Central memory CD8-positive, alpha-beta T cell (primary cell): ENCODE measurements at regions not wholly inside any gene's neighbourhood (a gene's known extent, or its start where the extent isn't known, plus 50 kb on each side); places are given as distances from the start of the nearest gene placed in this dataset.

Experiments
- ATAC-seq: fragments of 150-1000 bp; cut with Tn5 transposase; replicated peaks from 2 replicates; pipeline ENCODE4 v1.10.0; 2022; ENCODE audit warnings: mild to moderate bottlenecking, moderate FRiP score, moderate number of reproducible peaks; ENCODE audit not compliant: poor library complexity, severe bottlenecking; ENCODE audit errors: extremely low read depth
- DNase-seq, 2 donors: peaks; one replicate each; pipeline ENCODE4 v3.0.0; 2021; ENCODE audit warnings: low spot score in 2 of 2
- H3K27ac Mint-ChIP-seq: one replicate; pipeline ENCODE4 v1.8.0; 2022; ENCODE audit warnings: low read depth, mild to moderate bottlenecking, moderate library complexity, mixed read lengths
- H3K27me3 Mint-ChIP-seq: one replicate; pipeline ENCODE4 v1.8.0; 2022; ENCODE audit warnings: mixed read lengths
- H3K36me3 Mint-ChIP-seq: one replicate; pipeline ENCODE4 v1.8.0; 2022; ENCODE audit warnings: mild to moderate bottlenecking, moderate library complexity, mixed read lengths; ENCODE audit not compliant: insufficient read depth
- H3K4me1 Mint-ChIP-seq: one replicate; pipeline ENCODE4 v1.8.0; 2022; ENCODE audit warnings: mixed read lengths
- H3K4me3 Mint-ChIP-seq: one replicate; pipeline ENCODE4 v1.8.0; 2022; ENCODE audit warnings: mild to moderate bottlenecking, moderate library complexity, mixed read lengths
- H3K9me3 Mint-ChIP-seq: one replicate; pipeline ENCODE4 v1.8.0; 2022; ENCODE audit warnings: mixed read lengths

GRCh38 chr7:131238347-131238931, 89.2 kb upstream of the MKLN1 start:
- H3K9me3 Mint-ChIP-seq = no peaks in the 10 kb centered on the region
- ATAC-seq (peak; percentile 47), DNase-seq (no peak)
- peaks cover 39% of the 10 kb centered on the region for H3K4me1 Mint-ChIP-seq
- H3K36me3 Mint-ChIP-seq = peaks cover 11% of the 10 kb centered on the region
- peak overlapping the region; percentile 97 for H3K27ac Mint-ChIP-seq
- no peaks in the 10 kb centered on the region for H3K27me3 Mint-ChIP-seq
- H3K4me3 Mint-ChIP-seq = no peak overlapping the region

- H3K4me3 Mint-ChIP-seq = no peak overlapping the region
- ATAC-seq = no peak
- H3K4me1 Mint-ChIP-seq = peaks cover 19% of the 10 kb centered on the region
- no peaks in the 10 kb centered on the region for H3K9me3 Mint-ChIP-seq
- DNase-seq = no peak
- no peaks in the 10 kb centered on the region for H3K27me3 Mint-ChIP-seq
- H3K36me3 Mint-ChIP-seq = no peaks in the 10 kb centered on the region
- H3K27ac Mint-ChIP-seq = no peak overlapping the region
These were observed 86.3 kb upstream of the MKLN1 start for GRCh38 chr7:131241386-131241785.

GRCh38 chr7:131242123-131242650, 85.5 kb upstream of the MKLN1 start:
- no peaks in the 10 kb centered on the region for H3K27me3 Mint-ChIP-seq
- H3K36me3 Mint-ChIP-seq = no peaks in the 10 kb centered on the region
- H3K27ac Mint-ChIP-seq = no peak overlapping the region
- H3K4me1 Mint-ChIP-seq = peaks cover 14% of the 10 kb centered on the region
- DNase-seq (no peak), ATAC-seq (no peak)
- no peaks in the 10 kb centered on the region for H3K9me3 Mint-ChIP-seq
- H3K4me3 Mint-ChIP-seq = no peak overlapping the region

- ATAC-seq (no peak), DNase-seq (no peak)
- H3K27ac Mint-ChIP-seq = no peak overlapping the region
- no peaks in the 10 kb centered on the region for H3K4me1 Mint-ChIP-seq
- peaks cover 10% of the 10 kb centered on the region for H3K27me3 Mint-ChIP-seq
- no peaks in the 10 kb centered on the region for H3K36me3 Mint-ChIP-seq
- H3K4me3 Mint-ChIP-seq = no peak overlapping the region
- no peaks in the 10 kb centered on the region for H3K9me3 Mint-ChIP-seq
These were observed 83.3 kb upstream of the MKLN1 start for GRCh38 chr7:131244259-131244852.

- Mint-ChIP-seq H3K9me3 (peaks cover 4% of the 10 kb centered on the region), H3K27me3 (peaks cover 26% of the 10 kb centered on the region), H3K4me3 (no peak overlapping the region), H3K4me1 (no peaks in the 10 kb centered on the region), H3K27ac (no peak overlapping the region), H3K36me3 (peaks cover 1% of the 10 kb centered on the region)
- DNase-seq (no peak), ATAC-seq (no peak)
These were observed 78.7 kb upstream of the MKLN1 start for GRCh38 chr7:131249003-131249402.

GRCh38 chr7:131249483-131249882, 78.2 kb upstream of the MKLN1 start:
- H3K36me3 Mint-ChIP-seq = peaks cover 1% of the 10 kb centered on the region
- H3K27ac Mint-ChIP-seq = no peak overlapping the region
- no peaks in the 10 kb centered on the region for H3K4me1 Mint-ChIP-seq

GRCh38 chr7:131250331-131250730, 77.3 kb upstream of the MKLN1 start:
- Mint-ChIP-seq H3K27ac (no peak overlapping the region), H3K9me3 (peaks cover 17% of the 10 kb centered on the region), H3K36me3 (peaks cover 1% of the 10 kb centered on the region), H3K4me1 (no peaks in the 10 kb centered on the region), H3K27me3 (peaks cover 26% of the 10 kb centered on the region), H3K4me3 (no peak overlapping the region)
- ATAC-seq = no peak
- no peak for DNase-seq

More at GRCh38 chr7:131249483-131249882, 78.2 kb upstream of the MKLN1 start:
- no peak overlapping the region for H3K4me3 Mint-ChIP-seq
- H3K27me3 Mint-ChIP-seq = peaks cover 26% of the 10 kb centered on the region
- peaks cover 9% of the 10 kb centered on the region for H3K9me3 Mint-ChIP-seq
- no peak for ATAC-seq
- no peak for DNase-seq

GRCh38 chr7:131251371-131251770, 76.3 kb upstream of the MKLN1 start:
- H3K4me1 Mint-ChIP-seq = no peaks in the 10 kb centered on the region
- no peak overlapping the region for H3K4me3 Mint-ChIP-seq
- ATAC-seq (no peak), DNase-seq (no peak)
- peaks cover 1% of the 10 kb centered on the region for H3K36me3 Mint-ChIP-seq
- no peak overlapping the region for H3K27ac Mint-ChIP-seq
- H3K9me3 Mint-ChIP-seq = peaks cover 18% of the 10 kb centered on the region
- peaks cover 26% of the 10 kb centered on the region for H3K27me3 Mint-ChIP-seq

GRCh38 chr7:131252976-131253375, 74.7 kb upstream of the MKLN1 start:
- no peak for ATAC-seq
- H3K27ac Mint-ChIP-seq = no peak overlapping the region

GRCh38 chr7:131254211-131254610, 73.5 kb upstream of the MKLN1 start:
- peaks cover 17% of the 10 kb centered on the region for H3K27me3 Mint-ChIP-seq
- peaks cover 18% of the 10 kb centered on the region for H3K9me3 Mint-ChIP-seq
- no peak for ATAC-seq
- no peak overlapping the region for H3K27ac Mint-ChIP-seq
- peaks cover 2% of the 10 kb centered on the region for H3K36me3 Mint-ChIP-seq
- H3K4me3 Mint-ChIP-seq = no peak overlapping the region
- H3K4me1 Mint-ChIP-seq = no peaks in the 10 kb centered on the region
- no peak for DNase-seq

More at GRCh38 chr7:131252976-131253375, 74.7 kb upstream of the MKLN1 start:
- no peaks in the 10 kb centered on the region for H3K4me1 Mint-ChIP-seq
- no peak for DNase-seq
- peaks cover 18% of the 10 kb centered on the region for H3K9me3 Mint-ChIP-seq
- H3K4me3 Mint-ChIP-seq = no peak overlapping the region
- peaks cover 26% of the 10 kb centered on the region for H3K27me3 Mint-ChIP-seq
- peaks cover 2% of the 10 kb centered on the region for H3K36me3 Mint-ChIP-seq

- Mint-ChIP-seq H3K27ac (peak overlapping the region; percentile 9), H3K9me3 (peaks cover 18% of the 10 kb centered on the region), H3K4me1 (no peaks in the 10 kb centered on the region), H3K27me3 (peaks cover 6% of the 10 kb centered on the region), H3K4me3 (no peak overlapping the region), H3K36me3 (peaks cover 2% of the 10 kb centered on the region)
- ATAC-seq = no peak
- no peak for DNase-seq
These were observed 72.4 kb upstream of the MKLN1 start for GRCh38 chr7:131255242-131255641.

- Mint-ChIP-seq H3K4me1 (no peaks in the 10 kb centered on the region), H3K27ac (no peak overlapping the region), H3K27me3 (no peaks in the 10 kb centered on the region), H3K36me3 (peaks cover 1% of the 10 kb centered on the region), H3K9me3 (no peaks in the 10 kb centered on the region), H3K4me3 (no peak overlapping the region)
- no peak for ATAC-seq
- DNase-seq = no peak
These were observed 66.1 kb upstream of the MKLN1 start for GRCh38 chr7:131261476-131261994.

- Mint-ChIP-seq H3K9me3 (peaks cover 5% of the 10 kb centered on the region), H3K27me3 (no peaks in the 10 kb centered on the region), H3K4me1 (no peaks in the 10 kb centered on the region), H3K4me3 (no peak overlapping the region), H3K27ac (no peak overlapping the region), H3K36me3 (peaks cover 2% of the 10 kb centered on the region)
- DNase-seq (no peak), ATAC-seq (no peak)
These were observed 62.4 kb upstream of the MKLN1 start for GRCh38 chr7:131265227-131265626.
